GM18867 (cell line): ENCODE measurements at regions not wholly inside any gene's neighbourhood (a gene's known extent, or its start where the extent isn't known, plus 50 kb on each side); places are given as distances from the start of the nearest gene placed in this dataset.
"Not testable (repeated sequence)": the region's sequence is repeated elsewhere in the genome, so short reads cannot be mapped to it uniquely, and the experiment has no call there.

Experiments used
- ATAC-seq: cut with Tn5 transposase; IDR thresholded peaks from one replicate; pipeline ENCODE4 v1.9.1; 2021; ENCODE audit warnings: mild to moderate bottlenecking, moderate library complexity; ENCODE audit not compliant: unreplicated experiment

DNA sequence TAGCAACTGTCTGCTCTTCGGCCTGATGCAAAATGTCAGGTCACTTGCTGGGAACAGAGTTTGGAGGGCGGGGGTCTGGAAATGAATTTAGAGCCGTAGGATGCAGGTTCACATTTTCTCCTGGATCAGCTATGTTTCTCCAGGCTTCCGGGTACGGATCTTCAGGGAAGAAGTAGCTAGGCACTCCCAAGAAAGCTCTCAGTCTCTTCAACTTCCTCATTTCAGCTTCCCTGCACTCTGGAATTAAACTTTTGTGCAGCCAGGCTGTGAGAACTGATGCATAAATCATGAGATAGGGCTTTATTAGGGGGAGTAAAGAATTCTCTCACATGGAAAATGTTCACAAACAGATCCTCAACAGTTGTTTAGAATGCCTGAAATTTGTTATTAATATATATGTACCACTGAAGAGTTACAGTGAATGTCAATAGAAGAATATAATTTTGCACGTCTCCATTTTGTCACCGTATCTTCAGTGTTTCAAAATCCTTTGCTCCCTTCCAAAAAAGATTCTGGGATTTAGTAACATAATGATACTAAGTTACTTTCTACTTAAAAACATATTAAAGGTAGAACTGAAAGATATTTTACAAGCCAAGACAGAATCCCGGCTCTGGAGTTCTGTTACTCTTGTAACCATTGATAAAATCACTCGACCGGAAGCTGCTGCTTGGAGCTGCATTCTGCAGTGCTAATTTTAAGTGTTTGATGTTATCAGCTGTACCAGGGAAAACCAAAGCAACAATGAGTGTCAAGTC, 178.5 kb upstream of the P2RY1 start:
- no peak for ATAC-seq

DNA sequence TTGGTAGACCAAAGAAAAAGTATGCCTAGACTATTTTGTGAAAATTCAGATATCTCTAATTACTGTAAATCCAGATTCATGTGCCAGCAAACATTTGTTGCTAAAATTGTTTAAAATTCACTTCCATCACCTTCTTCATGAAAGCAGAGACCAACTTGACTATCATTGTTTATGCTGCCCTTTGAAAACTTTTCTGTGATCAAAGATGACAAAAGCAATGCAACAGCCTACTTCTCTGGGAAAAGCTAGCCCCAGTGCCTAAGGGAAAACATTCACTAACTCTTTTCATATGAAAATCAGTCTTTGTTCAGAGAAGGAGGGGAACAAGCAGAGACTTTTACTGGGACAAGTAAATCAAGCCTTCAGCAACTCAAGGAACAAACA, 178.0 kb upstream of the P2RY1 start:
- no peak for ATAC-seq

- ATAC-seq, result no peak
These were observed 175.8 kb upstream of the P2RY1 start for GRCh38 chr3:152658977-152659720.

DNA sequence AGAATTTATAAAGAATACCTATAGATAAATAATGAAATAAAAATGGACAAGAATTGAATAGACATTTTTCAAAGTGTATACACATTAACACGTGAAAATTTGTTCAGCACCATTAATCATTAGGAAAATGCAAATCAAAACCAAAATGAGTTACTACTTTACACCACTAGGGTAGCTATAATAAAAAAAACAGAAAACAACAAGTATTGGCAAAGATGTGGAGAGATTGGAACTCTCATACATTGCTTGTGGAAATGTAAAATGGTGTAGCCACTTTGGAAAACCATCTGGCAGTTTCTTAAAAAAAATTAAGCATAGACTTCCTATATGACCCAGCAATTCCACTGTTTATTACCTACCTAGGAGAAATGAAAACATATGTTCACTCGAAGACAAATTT, 172.8 kb upstream of the P2RY1 start:
- ATAC-seq, result no peak

- ATAC-seq, result no peak
These were observed 170.2 kb upstream of the P2RY1 start for GRCh38 chr3:152664766-152665165.

DNA sequence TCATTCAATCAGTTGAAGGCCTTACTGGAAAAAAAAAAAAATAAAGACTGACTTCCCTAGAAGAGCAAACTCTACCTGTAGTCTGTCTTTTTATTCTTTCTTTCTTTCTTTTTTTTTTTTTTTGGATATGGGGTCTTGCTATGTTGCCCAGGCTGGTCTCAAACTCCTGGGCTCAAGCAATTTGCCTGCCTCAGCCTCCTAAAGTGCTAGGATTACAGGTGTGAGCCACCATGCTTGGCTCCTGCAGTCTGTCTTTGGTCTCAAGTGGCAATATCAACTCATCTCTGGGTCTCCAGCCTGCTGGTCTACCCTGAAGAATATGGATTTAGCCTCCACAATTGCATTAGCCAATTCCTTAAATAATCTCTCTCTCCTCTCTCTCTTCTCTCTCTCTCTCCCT, 167.7 kb upstream of the P2RY1 start:
- no peak for ATAC-seq

DNA sequence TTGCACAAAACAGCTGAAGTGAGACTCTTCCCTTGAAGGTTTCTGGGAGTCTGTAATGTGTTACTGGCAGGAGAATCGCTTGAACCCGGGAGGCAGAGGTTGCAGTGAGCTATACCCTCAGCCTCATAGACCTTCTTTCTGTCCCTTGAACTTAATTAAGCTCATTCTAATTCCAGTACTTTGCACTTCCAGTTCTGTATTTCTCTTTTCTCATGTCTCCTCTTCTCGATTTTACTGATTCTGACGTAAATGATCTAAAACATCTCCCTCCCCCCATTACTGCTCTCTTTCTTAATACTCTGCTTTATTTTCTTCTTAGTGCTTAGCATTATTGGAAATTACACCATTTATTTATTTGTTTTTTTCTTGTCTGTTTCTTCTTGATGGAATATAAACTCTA, 165.4 kb upstream of the P2RY1 start:
- ATAC-seq, result no peak

DNA sequence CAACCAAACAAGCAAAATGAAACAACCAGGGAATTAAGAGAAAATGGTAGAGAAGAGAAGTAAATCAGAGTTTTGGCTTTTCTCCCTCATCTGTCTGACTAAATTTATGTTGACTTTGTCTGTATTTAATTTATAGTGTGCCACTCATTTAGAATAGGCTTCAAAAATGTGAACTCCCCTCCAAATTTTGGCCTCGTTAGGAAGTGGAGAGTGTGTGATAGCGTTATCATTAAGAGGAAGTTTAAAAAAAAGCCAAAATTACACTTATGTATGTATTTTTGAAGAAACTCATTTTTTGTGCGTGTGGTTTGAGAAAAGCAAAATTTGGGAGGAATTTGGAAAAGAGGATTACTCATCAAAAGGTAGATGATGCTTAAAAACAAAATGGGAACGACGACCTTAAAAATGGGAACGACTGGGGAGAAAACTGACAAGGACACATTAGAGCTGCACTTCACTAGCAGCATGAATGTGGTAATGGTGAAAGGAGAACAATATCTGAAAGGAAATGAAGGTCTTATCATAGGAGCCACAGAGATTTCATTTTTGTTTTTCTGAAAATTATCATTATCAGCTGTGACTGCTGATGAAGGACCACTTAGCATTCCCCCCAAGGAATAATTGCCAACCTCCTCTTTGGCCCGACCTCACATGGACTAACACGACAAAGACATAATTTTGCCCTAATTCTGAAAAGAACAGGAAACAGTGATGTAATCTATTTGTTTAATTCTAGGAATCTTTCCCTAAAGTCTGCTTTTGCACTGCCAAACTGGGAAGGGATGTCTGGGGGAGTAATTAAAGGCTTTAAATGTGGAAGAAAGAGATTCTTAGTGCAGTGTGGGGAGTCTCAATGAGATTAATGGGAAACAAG, 163.2 kb upstream of the P2RY1 start:
- ATAC-seq, result no peak

GRCh38 chr3:152672320-152672649, 162.6 kb upstream of the P2RY1 start:
- ATAC-seq, result no peak

GRCh38 chr3:152676810-152677379, 158.0 kb upstream of the P2RY1 start:
- no peak for ATAC-seq

DNA sequence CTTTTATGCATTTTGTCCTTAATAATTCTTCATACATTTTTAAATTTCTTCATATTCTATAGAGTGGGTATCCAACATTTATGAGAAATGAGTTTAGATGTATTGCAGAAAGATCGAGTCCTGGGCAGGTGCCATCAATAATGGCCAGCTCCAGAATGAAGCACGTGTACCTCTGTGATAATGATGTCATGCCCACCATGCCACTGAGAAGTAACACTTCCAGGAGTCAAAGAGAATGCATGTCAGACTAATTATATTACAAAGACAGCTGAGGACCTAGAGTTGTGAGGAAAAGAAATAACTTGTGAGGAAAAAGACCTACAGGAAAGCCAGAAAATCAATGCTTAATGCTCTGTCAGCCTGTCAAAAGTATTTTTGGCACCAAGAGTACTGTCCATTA, 157.4 kb upstream of the P2RY1 start:
- no peak for ATAC-seq

DNA sequence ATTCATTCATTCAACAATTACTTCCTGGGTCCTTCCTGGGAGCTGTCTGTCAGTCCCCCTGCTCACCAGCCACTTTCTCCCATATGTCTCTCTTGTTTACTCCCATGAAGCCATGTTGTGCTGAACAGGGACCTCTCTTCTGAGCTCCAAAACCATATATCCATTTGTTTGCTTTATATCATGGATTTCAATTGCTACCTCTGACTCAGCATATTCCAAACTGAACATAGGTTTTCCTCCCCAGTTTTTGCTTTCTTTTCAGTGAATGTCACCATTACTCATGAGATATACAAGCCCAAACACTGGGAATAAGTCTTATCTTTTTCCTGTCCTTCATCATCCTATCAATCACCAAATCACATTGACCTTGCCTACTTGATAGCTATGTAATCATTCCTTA, 152.5 kb upstream of the P2RY1 start:
- ATAC-seq, result no peak

DNA sequence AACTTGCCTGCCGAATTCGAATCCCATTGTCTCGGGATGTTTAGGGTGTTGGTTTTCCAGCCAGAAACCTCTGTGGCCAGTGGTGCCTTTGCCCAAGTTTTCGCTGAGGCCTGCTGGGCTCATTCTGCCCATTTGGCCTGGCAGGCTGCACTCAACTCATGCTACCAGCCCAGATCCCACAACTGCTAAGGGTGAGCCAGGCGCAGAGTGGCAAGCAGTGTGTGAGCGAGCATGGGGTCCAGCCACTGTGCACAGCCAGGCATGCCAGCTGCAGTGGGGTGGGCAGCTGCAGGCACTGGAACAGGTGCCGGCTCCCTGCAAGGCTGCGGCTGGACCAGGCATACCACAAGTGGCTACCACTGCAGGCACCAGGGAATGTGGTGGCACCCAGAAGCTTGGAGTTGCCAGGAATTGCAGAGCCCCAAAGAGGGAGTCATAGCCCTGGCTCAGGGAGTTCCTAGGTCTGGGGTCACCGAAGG, 151.4 kb upstream of the P2RY1 start:
- ATAC-seq, result no peak

DNA sequence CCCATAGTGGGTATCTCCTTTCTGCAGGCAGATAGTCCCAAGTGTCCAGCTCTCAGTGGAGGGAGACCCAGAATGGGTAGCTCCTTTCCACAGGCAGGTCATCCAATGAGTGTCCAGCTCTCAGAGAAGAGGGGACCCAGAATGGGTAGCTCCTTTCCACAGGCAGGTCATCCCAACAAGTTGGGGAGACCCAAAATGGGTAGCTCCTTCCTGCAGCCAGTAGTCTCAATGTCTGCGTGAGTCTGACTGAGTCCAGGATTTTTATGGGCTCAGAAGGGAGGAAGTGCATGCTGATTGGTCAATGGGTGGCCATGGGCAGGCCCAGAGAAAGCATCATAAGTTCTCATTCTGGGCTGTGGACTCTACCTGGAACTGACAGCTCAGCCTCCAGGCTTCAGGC, 150.7 kb upstream of the P2RY1 start:
- ATAC-seq, result no peak

DNA sequence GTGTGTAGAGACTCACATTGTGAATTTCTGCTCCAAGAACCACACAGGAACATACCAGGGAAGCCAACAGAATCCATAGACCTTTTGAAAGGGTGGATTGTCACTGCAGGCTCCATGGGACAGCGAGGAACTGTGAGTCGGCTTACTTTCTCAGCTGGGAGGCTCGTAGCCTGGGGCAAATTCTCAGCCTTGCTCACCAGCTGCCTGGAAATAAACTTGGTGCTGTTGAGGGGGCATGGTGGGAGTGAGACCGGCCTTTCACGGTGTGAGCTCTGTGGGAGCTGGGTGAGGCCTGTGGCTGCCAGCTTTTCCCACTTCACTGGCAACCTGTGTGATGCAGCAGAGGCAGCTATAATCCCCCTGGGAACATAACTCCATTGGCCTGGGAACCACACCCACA, 146.6 kb upstream of the P2RY1 start:
- ATAC-seq, result no peak

DNA sequence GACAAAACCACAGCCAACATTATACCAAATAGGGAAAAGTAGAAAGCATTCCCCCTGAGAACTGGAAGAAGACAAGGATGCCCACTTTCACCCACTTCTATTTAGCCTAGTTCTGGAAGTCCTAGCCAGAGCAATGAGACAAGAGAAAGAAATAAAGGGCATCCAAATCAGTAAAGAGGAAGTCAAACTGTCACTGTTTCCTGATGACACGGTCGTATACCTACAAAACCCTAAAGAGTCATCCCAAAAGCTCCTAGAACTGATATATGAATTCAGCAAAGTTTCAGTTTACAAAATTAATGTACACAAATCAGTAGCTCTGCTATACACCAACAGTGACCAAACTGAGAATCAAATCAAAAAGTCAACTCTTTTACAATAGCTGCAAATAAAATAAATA, 142.6 kb upstream of the P2RY1 start:
- not testable (repeated sequence) for ATAC-seq

DNA sequence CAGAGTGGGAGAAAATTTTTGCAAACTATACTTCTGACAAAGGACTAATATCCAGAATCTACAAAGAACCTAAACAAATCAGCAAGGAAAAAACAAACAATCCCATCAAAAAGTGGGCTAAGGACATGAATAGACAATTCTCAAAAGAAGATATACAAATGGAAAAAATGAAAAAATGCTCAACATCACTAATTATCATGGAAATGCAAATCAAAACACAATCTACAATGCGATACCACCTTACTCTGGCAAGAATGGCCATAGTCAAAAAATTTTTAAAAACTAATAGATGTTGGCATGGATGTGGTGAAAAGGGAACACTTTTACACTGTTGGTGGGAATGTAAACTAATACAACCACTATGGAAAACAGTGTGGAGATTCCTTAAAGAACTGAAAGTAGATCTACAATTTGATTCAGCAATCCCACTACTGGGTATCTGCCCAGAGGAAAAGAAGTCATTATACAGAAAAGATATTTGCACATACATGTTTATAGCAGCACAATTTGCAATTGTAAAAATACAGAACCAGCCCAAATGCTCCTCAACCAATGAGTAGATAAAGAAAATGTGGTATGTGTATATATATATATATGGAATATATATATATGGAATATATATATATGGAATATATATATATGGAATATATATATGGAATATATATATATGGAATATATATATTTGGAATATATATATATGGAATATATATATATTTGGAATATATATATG, 141.2 kb upstream of the P2RY1 start:
- ATAC-seq, result not testable (repeated sequence)

GRCh38 chr3:152695840-152696239, 139.1 kb upstream of the P2RY1 start:
- ATAC-seq, result no peak

GRCh38 chr3:152696962-152697361, 138.0 kb upstream of the P2RY1 start:
- no peak for ATAC-seq

DNA sequence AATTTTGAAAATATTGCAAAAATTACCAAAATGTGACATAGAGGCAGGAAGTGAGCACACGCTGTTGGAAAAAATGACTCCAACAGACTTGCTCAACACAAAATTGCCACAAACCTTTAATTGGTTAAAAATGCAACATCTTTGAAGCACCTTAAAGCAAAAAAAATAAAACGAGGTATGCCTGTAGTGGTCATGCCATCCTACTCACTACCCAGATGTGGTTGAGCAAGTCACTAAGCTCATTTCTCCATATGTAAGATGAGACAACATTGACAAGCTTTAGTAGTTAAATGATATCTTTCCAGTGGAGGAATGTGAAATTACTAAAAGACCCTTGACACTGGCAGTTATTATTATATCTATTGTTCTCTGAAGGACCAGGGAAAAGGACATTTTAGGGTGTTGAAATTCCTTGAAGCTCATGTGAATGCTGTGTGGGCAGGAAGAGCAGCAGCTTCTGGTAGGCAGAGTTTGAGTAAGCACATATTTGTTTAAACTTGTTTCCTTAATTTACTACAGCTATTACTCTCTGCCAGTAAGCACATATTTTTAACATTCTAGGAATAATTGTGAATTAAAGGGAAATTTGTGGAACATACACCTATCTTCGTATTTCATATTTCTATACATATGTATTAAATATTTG, 131.6 kb upstream of the P2RY1 start:
- no peak for ATAC-seq
